ENCODE measurements at regions not wholly inside any gene's neighbourhood (a gene's known extent, or its start where the extent isn't known, plus 50 kb on each side); places are given as distances from the start of the nearest gene placed in this dataset.

GRCh38 chr3:177452831-177453450, 255.7 kb upstream of the TBL1XR1 start (continued):
- TF ChIP-seq CHD7 (IDR thresholded peaks at IDR 0.05; ENCODE audit: insufficient replicate concordance, low read length) (no peak), SRF (IDR thresholded peaks at IDR 0.05; ENCODE audit: low read depth, low read length) (no peak), KDM4A (IDR thresholded peaks at IDR 0.05; ENCODE audit: low read depth, low read length, severe bottlenecking) (no peak), BACH1 (IDR thresholded peaks at IDR 0.05; ENCODE audit: low read length) (no peak), ZNF274 (IDR thresholded peaks at IDR 0.05; ENCODE audit: borderline replicate concordance, extremely low read depth, low read length) (no peak), PHF8 (conservative IDR thresholded peaks at IDR 0.05; ENCODE audit: low read depth, low read length) (no peak), RFX5 (IDR thresholded peaks at IDR 0.05; ENCODE audit: borderline replicate concordance, low read depth, low read length) (no peak), SP2 (IDR thresholded peaks at IDR 0.05; ENCODE audit: low read length) (no peak), SIRT6 (IDR thresholded peaks at IDR 0.05; ENCODE audit: low read length) (no peak), ASH2L (IDR thresholded peaks at IDR 0.05; ENCODE audit: low read length) (no peak), E2F6 (IDR thresholded peaks at IDR 0.05) (no peak), POLR2A (IDR thresholded peaks at IDR 0.05; ENCODE audit: control extremely low read depth in 1 of 2, low read depth in 2 of 2, low read length in 2 of 2) (no peak)
